HG03521 (cell line): ENCODE measurements at regions not wholly inside any gene's neighbourhood (a gene's known extent, or its start where the extent isn't known, plus 50 kb on each side); places are given as distances from the start of the nearest gene placed in this dataset.

Experiments used
- ATAC-seq: cut with Tn5 transposase; IDR thresholded peaks from one replicate; pipeline ENCODE4 v1.9.1; 2021; ENCODE audit warnings: mild to moderate bottlenecking, moderate library complexity; ENCODE audit not compliant: unreplicated experiment

GRCh38 chr2:120985997-120986651 lies 250.5 kb downstream of the GLI2 start:
- no peak for ATAC-seq

- ATAC-seq, result no peak
Observed at GRCh38 chr2:120986898-120987650, 251.4 kb downstream of the GLI2 start.

GRCh38 chr2:120988051-120988699 lies 252.5 kb downstream of the GLI2 start:
- ATAC-seq, result no peak

- ATAC-seq, result no peak
Observed at GRCh38 chr2:120988700-120989511, 253.2 kb downstream of the GLI2 start.

- ATAC-seq, result no peak
Observed at GRCh38 chr2:120989512-120990441, 254.1 kb downstream of the GLI2 start.

GRCh38 chr2:120990451-120990871 lies 254.8 kb downstream of the GLI2 start:
- no peak for ATAC-seq

GRCh38 chr2:120991441-120991840 lies 255.8 kb downstream of the GLI2 start:
- no peak for ATAC-seq

GRCh38 chr2:120992791-120993555 lies 257.3 kb downstream of the GLI2 start:
- ATAC-seq, result no peak

GRCh38 chr2:120993661-120994060 lies 258.0 kb downstream of the GLI2 start:
- no peak for ATAC-seq

GRCh38 chr2:120994301-120994995 lies 258.8 kb downstream of the GLI2 start:
- ATAC-seq, result no peak

- no peak for ATAC-seq
Observed at GRCh38 chr2:120995152-120995551, 259.5 kb downstream of the GLI2 start.

- ATAC-seq, result no peak
Observed at GRCh38 chr2:120995656-120996190, 260.1 kb downstream of the GLI2 start.

GRCh38 chr2:120999377-121000097 lies 263.9 kb downstream of the GLI2 start:
- ATAC-seq, result no peak

- no peak for ATAC-seq
Observed at GRCh38 chr2:121000804-121001203, 265.1 kb downstream of the GLI2 start.

- no peak for ATAC-seq
Observed at GRCh38 chr2:121001641-121002040, 266.0 kb downstream of the GLI2 start.

- ATAC-seq, result no peak
Observed at GRCh38 chr2:121002597-121002996, 266.9 kb downstream of the GLI2 start.

- ATAC-seq, result no peak
Observed at GRCh38 chr2:121003391-121003790, 267.7 kb downstream of the GLI2 start.

- no peak for ATAC-seq
Observed at GRCh38 chr2:121004359-121004758, 268.7 kb downstream of the GLI2 start.
